Activated CD4-positive, alpha-beta T cell treated with anti-CD3 and anti-CD28 coated beads, Interleukin-2, amount 50 U/mL, for 16 hours (primary cell): ENCODE measurements at regions not wholly inside any gene's neighbourhood (a gene's known extent, or its start where the extent isn't known, plus 50 kb on each side); places are given as distances from the start of the nearest gene placed in this dataset.
"Not testable (repeated sequence)": the region's sequence is repeated elsewhere in the genome, so short reads cannot be mapped to it uniquely, and the experiment has no call there.

Source experiments
- DNase-seq: peaks from one replicate; pipeline ENCODE4 v3.0.0-alpha.2; 2020

GRCh38 chr3:35448681-35449080 lies 190.6 kb upstream of the ARPP21 start:
- no peak for DNase-seq

GRCh38 chr3:35454819-35455218 lies 184.5 kb upstream of the ARPP21 start:
- DNase-seq: not testable (repeated sequence)

GRCh38 chr3:35473956-35474355 lies 165.4 kb upstream of the ARPP21 start:
- DNase-seq: no peak

GRCh38 chr3:35482566-35482965 lies 156.8 kb upstream of the ARPP21 start:
- DNase-seq: not testable (repeated sequence)

- no peak for DNase-seq
Measured at GRCh38 chr3:35483131-35483530, 156.2 kb upstream of the ARPP21 start.

GRCh38 chr3:35484929-35485530 lies 154.3 kb upstream of the ARPP21 start:
- no peak for DNase-seq

- no peak for DNase-seq
Measured at GRCh38 chr3:35486295-35486694, 153.0 kb upstream of the ARPP21 start.

- DNase-seq: no peak
Measured at GRCh38 chr3:35487376-35487775, 151.9 kb upstream of the ARPP21 start.

GRCh38 chr3:35488526-35488925 lies 150.8 kb upstream of the ARPP21 start:
- DNase-seq: no peak

- no peak for DNase-seq
Measured at GRCh38 chr3:35492841-35493240, 146.5 kb upstream of the ARPP21 start.

- DNase-seq: no peak
Measured at GRCh38 chr3:35498506-35499210, 140.7 kb upstream of the ARPP21 start.

- no peak for DNase-seq
Measured at GRCh38 chr3:35500641-35501350, 138.5 kb upstream of the ARPP21 start.

GRCh38 chr3:35502699-35503098 lies 136.6 kb upstream of the ARPP21 start:
- no peak for DNase-seq

GRCh38 chr3:35505181-35505580 lies 134.1 kb upstream of the ARPP21 start:
- DNase-seq: no peak

- DNase-seq: no peak
Measured at GRCh38 chr3:35505772-35506171, 133.6 kb upstream of the ARPP21 start.

GRCh38 chr3:35519936-35520335 lies 119.4 kb upstream of the ARPP21 start:
- no peak for DNase-seq

GRCh38 chr3:35521196-35521595 lies 118.1 kb upstream of the ARPP21 start:
- no peak for DNase-seq

GRCh38 chr3:35522450-35522849 lies 116.9 kb upstream of the ARPP21 start:
- DNase-seq: no peak

- DNase-seq: no peak
Measured at GRCh38 chr3:35523074-35523473, 116.3 kb upstream of the ARPP21 start.

GRCh38 chr3:35523838-35524237 lies 115.5 kb upstream of the ARPP21 start:
- DNase-seq: no peak

GRCh38 chr3:35524856-35525255 lies 114.5 kb upstream of the ARPP21 start:
- no peak for DNase-seq

GRCh38 chr3:35528728-35529127 lies 110.6 kb upstream of the ARPP21 start:
- no peak for DNase-seq

- no peak for DNase-seq
Measured at GRCh38 chr3:35529337-35529736, 110.0 kb upstream of the ARPP21 start.

GRCh38 chr3:35537265-35537664 lies 102.1 kb upstream of the ARPP21 start:
- no peak for DNase-seq
